CD14-positive monocyte (primary cell): ENCODE measurements at regions not wholly inside any gene's neighbourhood (a gene's known extent, or its start where the extent isn't known, plus 50 kb on each side); places are given as distances from the start of the nearest gene placed in this dataset.

Experiments
- DNase-seq, 3 donors: peaks; one replicate each; pipeline ENCODE4 v3.0.0-alpha.2; 2011 to 2022
- H2AFZ ChIP-seq: 2 replicates; pipeline ENCODE4 v1.6.0; 2012; ENCODE audit warnings: mild to moderate bottlenecking, low read depth, low read length, inconsistent platforms; ENCODE audit not compliant: insufficient read depth, poor library complexity, severe bottlenecking
- H3K27ac ChIP-seq, 2 donors: 1 replicate in 1 of 2; 2 replicates in 1 of 2; pipeline ENCODE4 v1.5.1; 2012 to 2013; ENCODE audit warnings: low read length in 2 of 2, control low read depth in 1 of 2, inconsistent platforms in 1 of 2, low read depth in 1 of 2, mild to moderate bottlenecking in 1 of 2
- H3K27me3 ChIP-seq, 2 donors: one replicate each; pipeline versions ENCODE4 v1.6.0 to v1.6.1; 2011 to 2013; ENCODE audit warnings: low read length in 2 of 2; ENCODE audit not compliant: control insufficient read depth in 2 of 2, insufficient read depth in 2 of 2
- H3K36me3 ChIP-seq, 2 donors: replicated peaks in 1 of 2; 1 replicate in 1 of 2; 2 replicates in 1 of 2; pipeline versions ENCODE4 v1.5.1 to v1.6.1; 2012 to 2013; ENCODE audit warnings: low read length in 2 of 2, control low read depth in 1 of 2, inconsistent platforms in 1 of 2, mild to moderate bottlenecking in 1 of 2; ENCODE audit not compliant: insufficient read depth in 2 of 2, control insufficient read depth in 1 of 2
- H3K4me1 ChIP-seq, 2 donors: 1 replicate in 1 of 2; 2 replicates in 1 of 2; pipeline versions ENCODE4 v1.5.1 to v1.6.1; 2012 to 2013; ENCODE audit warnings: low read length in 2 of 2, control low read depth in 1 of 2, inconsistent platforms in 1 of 2, mild to moderate bottlenecking in 1 of 2, moderate library complexity in 1 of 2; ENCODE audit not compliant: insufficient read depth in 2 of 2, control insufficient read depth in 1 of 2
- H3K4me2 ChIP-seq: replicated peaks from 2 replicates; pipeline ENCODE3; 2012; ENCODE audit warnings: low read length, moderate library complexity, mild to moderate bottlenecking; ENCODE audit not compliant: poor library complexity, severe bottlenecking; ENCODE audit errors: extremely low read depth
- H3K4me3 ChIP-seq, 3 experiments: fragments of 200-600 bp in 1 of 3; sonication (generic) in 1 of 3; replicated peaks in 1 of 3; 1 replicate in 2 of 3; 2 replicates in 1 of 3; pipeline ENCODE4 v1.5.1; 2011 to 2013; ENCODE audit warnings: low read length in 3 of 3, mild to moderate bottlenecking in 3 of 3, control low read depth in 2 of 3, low read depth in 2 of 3, inconsistent platforms in 1 of 3, moderate library complexity in 1 of 3
- H3K79me2 ChIP-seq: 2 replicates; pipeline ENCODE4 v1.6.0; 2012; ENCODE audit warnings: mild to moderate bottlenecking, control low read depth, inconsistent platforms, low read length, moderate library complexity; ENCODE audit not compliant: insufficient read depth
- H3K9ac ChIP-seq: 2 replicates; pipeline ENCODE4 v1.6.0; 2017; ENCODE audit warnings: low read length, mild to moderate bottlenecking; ENCODE audit not compliant: insufficient read depth, poor library complexity, severe bottlenecking
- H3K9me3 ChIP-seq, 2 donors: replicated peaks in 1 of 2; 1 replicate in 1 of 2; 2 replicates in 1 of 2; pipeline versions ENCODE4 v1.5.1 to v1.6.1; 2012 to 2013; ENCODE audit warnings: low read length in 2 of 2, control low read depth in 1 of 2; ENCODE audit not compliant: control insufficient read depth in 1 of 2, insufficient read depth in 1 of 2
- H4K20me1 ChIP-seq: 2 replicates; pipeline ENCODE4 v1.6.0; 2012; ENCODE audit warnings: mild to moderate bottlenecking, low read length, control low read depth, moderate library complexity; ENCODE audit not compliant: insufficient read depth
- H3K27ac Mint-ChIP-seq, 7 donors: one replicate each; pipeline ENCODE4 v1.8.0; 2020; ENCODE audit warnings: mild to moderate bottlenecking in 7 of 7, mixed read lengths in 7 of 7, moderate library complexity in 6 of 7, inconsistent platforms in 2 of 7
- H3K27me3 Mint-ChIP-seq, 3 donors: one replicate each; pipeline ENCODE4 v1.8.0; 2021 to 2022; ENCODE audit warnings: low read depth in 3 of 3, mild to moderate bottlenecking in 3 of 3, mixed read lengths in 3 of 3, moderate library complexity in 3 of 3, inconsistent platforms in 1 of 3
- H3K36me3 Mint-ChIP-seq, 2 donors: one replicate each; pipeline ENCODE4 v1.8.0; 2020; ENCODE audit warnings: mixed read lengths in 2 of 2, inconsistent platforms in 1 of 2, mild to moderate bottlenecking in 1 of 2
- H3K4me1 Mint-ChIP-seq: one replicate; pipeline ENCODE4 v1.8.0; 2020; ENCODE audit warnings: mild to moderate bottlenecking, mixed read lengths
- H3K4me3 Mint-ChIP-seq, 2 donors: one replicate each; pipeline ENCODE4 v1.8.0; 2020; ENCODE audit warnings: mild to moderate bottlenecking in 2 of 2, mixed read lengths in 2 of 2, moderate library complexity in 1 of 2
- H3K9me3 Mint-ChIP-seq, 7 donors: one replicate each; pipeline ENCODE4 v1.8.0; 2020 to 2022; ENCODE audit warnings: mixed read lengths in 7 of 7, mild to moderate bottlenecking in 6 of 7, moderate library complexity in 6 of 7, inconsistent platforms in 2 of 7
- WGBS: methylation state at CpG from one replicate; pipeline ENCODE4 v1.1.5; 2013; ENCODE audit warnings: missing lambda C conversion rate; ENCODE audit not compliant: insufficient coverage; 5-methylcytosine and 5-hydroxymethylcytosine counted together
- intact Hi-C, 2 donors: fragments of 100-400 bp; cut with micrococcal nuclease; formaldehyde crosslinking; loops; one replicate each; pipeline versions ENCODE4 v1.15.0 to v1.15.1; 2023
- TF ChIP-seq, protein P1 (sequence below): fragments of 200-600 bp; IDR thresholded peaks from one replicate; pipeline ENCODE4 v1.8.0; 2022; ENCODE audit warnings: antibody characterized with exemption, mild to moderate bottlenecking

DNA sequence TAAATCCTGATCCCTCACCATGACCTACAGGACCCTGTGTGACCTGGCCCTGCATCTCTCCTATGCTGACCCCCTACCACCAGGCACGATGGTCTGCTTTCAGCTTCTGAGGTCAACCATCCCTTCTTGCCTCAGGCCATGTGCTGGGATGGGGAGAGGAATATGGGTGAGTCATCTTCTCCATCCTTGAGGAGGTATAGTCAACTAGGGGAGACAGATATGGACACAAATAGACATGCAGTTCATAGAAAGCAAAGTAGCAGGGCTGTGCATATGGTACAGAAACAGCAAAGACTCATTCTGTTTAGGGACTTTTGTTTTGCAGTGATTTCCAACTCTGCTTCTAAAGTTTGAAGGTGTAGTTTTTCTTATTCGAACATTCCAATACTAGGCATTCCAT lies 250.8 kb upstream of the FGGY start:
- intact Hi-C loops, result no loop called here
- Histone ChIP-seq H3K4me2 (no peak overlapping the region), H3K9me3 (no peaks in the 10 kb centered on the region), H3K27ac (no peak overlapping the region), H3K9ac (no peak overlapping the region), H3K36me3 (no peaks in the 10 kb centered on the region), H2AFZ (no peak overlapping the region), H3K4me1 (peaks cover 3 to 6% of the 10 kb centered on the region in 2 donors), H3K27me3 (no peaks in the 10 kb centered on the region), H3K79me2 (no peaks in the 10 kb centered on the region), H3K4me3 (no peak overlapping the region), H4K20me1 (no peaks in the 10 kb centered on the region)
- WGBS, result no CpG with 5 or more reads among the region's 2 CpGs
- no peaks in the 10 kb centered on the region for H3K36me3 Mint-ChIP-seq
- peaks cover 0 to 4% (median 0%) of the 10 kb centered on the region in 7 donors for H3K9me3 Mint-ChIP-seq
- peaks cover 18% of the 10 kb centered on the region for H3K4me1 Mint-ChIP-seq
- DNase-seq, result no peak
- H3K4me3 Mint-ChIP-seq, result no peak overlapping the region
- peaks cover 0 to 3% (median 2%) of the 10 kb centered on the region in 3 donors for H3K27me3 Mint-ChIP-seq
- TF ChIP-seq, protein P1, sequence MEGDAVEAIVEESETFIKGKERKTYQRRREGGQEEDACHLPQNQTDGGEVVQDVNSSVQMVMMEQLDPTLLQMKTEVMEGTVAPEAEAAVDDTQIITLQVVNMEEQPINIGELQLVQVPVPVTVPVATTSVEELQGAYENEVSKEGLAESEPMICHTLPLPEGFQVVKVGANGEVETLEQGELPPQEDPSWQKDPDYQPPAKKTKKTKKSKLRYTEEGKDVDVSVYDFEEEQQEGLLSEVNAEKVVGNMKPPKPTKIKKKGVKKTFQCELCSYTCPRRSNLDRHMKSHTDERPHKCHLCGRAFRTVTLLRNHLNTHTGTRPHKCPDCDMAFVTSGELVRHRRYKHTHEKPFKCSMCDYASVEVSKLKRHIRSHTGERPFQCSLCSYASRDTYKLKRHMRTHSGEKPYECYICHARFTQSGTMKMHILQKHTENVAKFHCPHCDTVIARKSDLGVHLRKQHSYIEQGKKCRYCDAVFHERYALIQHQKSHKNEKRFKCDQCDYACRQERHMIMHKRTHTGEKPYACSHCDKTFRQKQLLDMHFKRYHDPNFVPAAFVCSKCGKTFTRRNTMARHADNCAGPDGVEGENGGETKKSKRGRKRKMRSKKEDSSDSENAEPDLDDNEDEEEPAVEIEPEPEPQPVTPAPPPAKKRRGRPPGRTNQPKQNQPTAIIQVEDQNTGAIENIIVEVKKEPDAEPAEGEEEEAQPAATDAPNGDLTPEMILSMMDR, result no peak
- peak overlapping the region in 1 of 7 donors; percentile 53 for H3K27ac Mint-ChIP-seq

DNA sequence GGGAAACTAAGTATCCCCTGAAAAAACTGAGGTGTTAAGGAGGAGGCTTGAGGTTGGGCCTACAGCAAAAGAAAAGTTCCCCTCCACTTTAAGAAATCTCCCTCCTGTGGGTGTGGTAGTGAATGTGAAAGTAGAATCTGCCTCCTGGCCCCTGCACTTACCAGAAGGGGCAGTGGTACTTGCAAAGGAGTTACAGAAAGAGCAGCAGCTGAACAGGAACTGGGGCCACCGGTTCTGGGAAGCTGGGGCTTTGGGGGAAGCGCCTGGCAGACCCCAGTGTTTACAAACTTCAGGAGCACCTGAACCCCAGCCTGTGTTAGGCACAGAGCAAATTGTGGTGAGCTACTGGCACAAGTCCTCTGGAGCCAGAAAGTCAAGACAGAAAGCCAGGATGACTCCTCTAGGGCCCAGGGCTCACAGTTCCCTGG lies 250.2 kb upstream of the FGGY start:
- Mint-ChIP-seq H3K27me3 (peaks cover 0 to 3% (median 2%) of the 10 kb centered on the region in 3 donors), H3K4me3 (no peak overlapping the region), H3K27ac (peak overlapping the region in 3 of 7 donors; percentile 38 to 58 (median 50)), H3K36me3 (no peaks in the 10 kb centered on the region), H3K4me1 (peaks cover 18% of the 10 kb centered on the region), H3K9me3 (peaks cover 0 to 4% (median 0%) of the 10 kb centered on the region in 7 donors)
- no peaks in the 10 kb centered on the region for H4K20me1 ChIP-seq
- H3K9me3 ChIP-seq, result no peaks in the 10 kb centered on the region
- no peak overlapping the region for H3K4me3 ChIP-seq
- no peak overlapping the region for H2AFZ ChIP-seq
- no peaks in the 10 kb centered on the region for H3K79me2 ChIP-seq
- peak in 1 of 3 donors; percentile 10 for DNase-seq
- TF ChIP-seq, protein P1, result no peak
- no peak overlapping the region for H3K4me2 ChIP-seq
- intact Hi-C loops, result no loop called here
- peaks cover 3 to 6% of the 10 kb centered on the region in 2 donors for H3K4me1 ChIP-seq
- peak overlapping the region in 1 of 2 donors; percentile 7 for H3K27ac ChIP-seq
- no peaks in the 10 kb centered on the region for H3K36me3 ChIP-seq
- peak overlapping the region; percentile 6 for H3K9ac ChIP-seq
- H3K27me3 ChIP-seq, result no peaks in the 10 kb centered on the region
- WGBS, result 0% methylated on average over 2 of the region's 2 CpGs
